DLD1 (cell line): ENCODE measurements at regions not wholly inside any gene's neighbourhood (a gene's known extent, or its start where the extent isn't known, plus 50 kb on each side); places are given as distances from the start of the nearest gene placed in this dataset.

Experiments used
- in situ Hi-C: cut with HindIII; loops from 2 replicates; pipeline ENCODE4 v1.10.0; 2017; ENCODE audit warnings: low sequenced_read_pairs

GRCh38 chr2:58871469-58872142, 630.5 kb upstream of the FANCL start:
- in situ Hi-C loops: no loop called here

- in situ Hi-C loops: no loop called here
Measured at GRCh38 chr2:58870704-58871103, 629.6 kb upstream of the FANCL start.

GRCh38 chr2:58866946-58867345, 625.8 kb upstream of the FANCL start:
- in situ Hi-C loops: no loop called here

- in situ Hi-C loops: no loop called here
Measured at GRCh38 chr2:58866527-58866926, 625.4 kb upstream of the FANCL start.

- in situ Hi-C loops: no loop called here
Measured at GRCh38 chr2:58866040-58866439, 624.9 kb upstream of the FANCL start.

- in situ Hi-C loops: no loop called here
Measured at GRCh38 chr2:58865436-58865835, 624.3 kb upstream of the FANCL start.

- in situ Hi-C loops: no loop called here
Measured at GRCh38 chr2:58862244-58862643, 621.1 kb upstream of the FANCL start.

GRCh38 chr2:58860586-58860985, 619.5 kb upstream of the FANCL start:
- in situ Hi-C loops: no loop called here

GRCh38 chr2:58856100-58856499, 615.0 kb upstream of the FANCL start:
- in situ Hi-C loops: no loop called here

- in situ Hi-C loops: no loop called here
Measured at GRCh38 chr2:58853420-58853819, 612.3 kb upstream of the FANCL start.

- in situ Hi-C loops: no loop called here
Measured at GRCh38 chr2:58852905-58853304, 611.8 kb upstream of the FANCL start.

GRCh38 chr2:58852243-58852642, 611.1 kb upstream of the FANCL start:
- in situ Hi-C loops: no loop called here

- in situ Hi-C loops: no loop called here
Measured at GRCh38 chr2:58851598-58851997, 610.5 kb upstream of the FANCL start.

GRCh38 chr2:58845011-58845410, 603.9 kb upstream of the FANCL start:
- in situ Hi-C loops: no loop called here

- in situ Hi-C loops: no loop called here
Measured at GRCh38 chr2:58842501-58843155, 601.5 kb upstream of the FANCL start.

- in situ Hi-C loops: no loop called here
Measured at GRCh38 chr2:58834404-58834803, 593.3 kb upstream of the FANCL start.

GRCh38 chr2:58826795-58827194, 585.7 kb upstream of the FANCL start:
- in situ Hi-C loops: no loop called here

- in situ Hi-C loops: no loop called here
Measured at GRCh38 chr2:58812771-58813344, 571.7 kb upstream of the FANCL start.

GRCh38 chr2:58805126-58805525, 564.0 kb upstream of the FANCL start:
- in situ Hi-C loops: no loop called here

- in situ Hi-C loops: no loop called here
Measured at GRCh38 chr2:58803192-58803591, 562.1 kb upstream of the FANCL start.

GRCh38 chr2:58800881-58801280, 559.8 kb upstream of the FANCL start:
- in situ Hi-C loops: no loop called here

- in situ Hi-C loops: no loop called here
Measured at GRCh38 chr2:58798676-58799208, 557.6 kb upstream of the FANCL start.
